GM19035 (cell line): ENCODE measurements at regions not wholly inside any gene's neighbourhood (a gene's known extent, or its start where the extent isn't known, plus 50 kb on each side); places are given as distances from the start of the nearest gene placed in this dataset.
"Not testable (repeated sequence)": the region's sequence is repeated elsewhere in the genome, so short reads cannot be mapped to it uniquely, and the experiment has no call there.

Experiments
- ATAC-seq: cut with Tn5 transposase; IDR thresholded peaks from one replicate; pipeline ENCODE4 v1.9.1; 2021; ENCODE audit not compliant: unreplicated experiment

- ATAC-seq = no peak
Measured at GRCh38 chr5:28903643-28904042, 1865.3 kb upstream of the CDH9 start.

GRCh38 chr5:28896949-28897348, 1858.6 kb upstream of the CDH9 start:
- no peak for ATAC-seq

GRCh38 chr5:28880936-28881335, 1842.5 kb upstream of the CDH9 start:
- no peak for ATAC-seq

- no peak for ATAC-seq
Measured at GRCh38 chr5:28877050-28877449, 1838.7 kb upstream of the CDH9 start.

GRCh38 chr5:28864006-28864405, 1825.6 kb upstream of the CDH9 start:
- no peak for ATAC-seq

- no peak for ATAC-seq
Measured at GRCh38 chr5:28862860-28863196, 1824.4 kb upstream of the CDH9 start.

GRCh38 chr5:28862137-28862859, 1823.9 kb upstream of the CDH9 start:
- no peak for ATAC-seq

- no peak for ATAC-seq
Measured at GRCh38 chr5:28855626-28856025, 1817.2 kb upstream of the CDH9 start.

- no peak for ATAC-seq
Measured at GRCh38 chr5:28850320-28850921, 1812.0 kb upstream of the CDH9 start.

- ATAC-seq = no peak
Measured at GRCh38 chr5:28831042-28831441, 1792.7 kb upstream of the CDH9 start.

- ATAC-seq = no peak
Measured at GRCh38 chr5:28823231-28823630, 1784.8 kb upstream of the CDH9 start.

- no peak for ATAC-seq
Measured at GRCh38 chr5:28822071-28822470, 1783.7 kb upstream of the CDH9 start.

GRCh38 chr5:28810751-28811136, 1772.4 kb upstream of the CDH9 start:
- no peak for ATAC-seq

GRCh38 chr5:28809811-28810750, 1771.7 kb upstream of the CDH9 start:
- no peak for ATAC-seq

GRCh38 chr5:28808967-28809810, 1770.8 kb upstream of the CDH9 start:
- no peak for ATAC-seq

GRCh38 chr5:28807195-28807729, 1768.9 kb upstream of the CDH9 start:
- no peak for ATAC-seq

- not testable (repeated sequence) for ATAC-seq
Measured at GRCh38 chr5:28799035-28799434, 1760.6 kb upstream of the CDH9 start.

GRCh38 chr5:28788954-28789353, 1750.6 kb upstream of the CDH9 start:
- no peak for ATAC-seq

- ATAC-seq = no peak
Measured at GRCh38 chr5:28780083-28780692, 1741.8 kb upstream of the CDH9 start.

GRCh38 chr5:28779161-28779754, 1740.9 kb upstream of the CDH9 start:
- ATAC-seq = no peak
